ENCODE measurements at regions not wholly inside any gene's neighbourhood (a gene's known extent, or its start where the extent isn't known, plus 50 kb on each side); places are given as distances from the start of the nearest gene placed in this dataset.

DNA sequence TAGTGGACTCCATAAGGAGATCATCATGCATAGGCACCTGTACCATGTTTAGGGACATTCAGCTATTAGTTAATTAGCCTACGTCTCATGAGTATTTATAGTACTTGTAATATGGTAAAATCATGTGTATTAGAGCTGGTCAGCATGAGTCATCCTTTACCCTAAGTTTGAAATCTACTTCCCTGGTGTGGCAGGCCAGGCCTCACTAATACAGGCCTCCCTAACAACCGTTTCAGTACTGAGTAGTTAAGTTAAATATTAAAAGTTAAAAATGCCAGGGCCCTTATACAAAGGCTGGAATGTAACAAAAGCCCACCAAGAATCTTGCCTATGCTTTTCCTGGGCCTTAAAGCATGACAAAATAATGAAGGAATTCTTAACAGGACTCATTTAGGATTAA is 356.3 kb upstream of the DPYD start:
- H3K9me3 Mint-ChIP-seq = no peaks in the 10 kb centered on the region
- no peaks in the 10 kb centered on the region for H3K36me3 ChIP-seq (ENCODE audit: insufficient read depth, low read length)
- no peak overlapping the region for H3K4me3 ChIP-seq (ENCODE audit: low read length)
- no peak for ATAC-seq (ENCODE audit: poor library complexity)
- H3K9me3 ChIP-seq (ENCODE audit: control insufficient read depth in 1 of 2, insufficient read depth in 1 of 2, low read length in 2 of 2) = no peaks in the 10 kb centered on the region
- H3K27ac ChIP-seq (ENCODE audit: low read depth in 1 of 2, low read length in 2 of 2) = no peak overlapping the region
- H3K4me3 Mint-ChIP-seq = no peak overlapping the region
- no peaks in the 10 kb centered on the region for H3K4me1 Mint-ChIP-seq (ENCODE audit: low read depth)
- no peak overlapping the region for H3K27ac Mint-ChIP-seq
- POLR2A ChIA-PET = no interaction called here
- H3K4me1 ChIP-seq (ENCODE audit: insufficient read depth, low read length) = no peaks in the 10 kb centered on the region
- no peaks in the 10 kb centered on the region for H3K27me3 Mint-ChIP-seq
- intact Hi-C loops (cut with DNase I, micrococcal nuclease) = no loop called here
- TF ChIP-seq, protein P1, sequence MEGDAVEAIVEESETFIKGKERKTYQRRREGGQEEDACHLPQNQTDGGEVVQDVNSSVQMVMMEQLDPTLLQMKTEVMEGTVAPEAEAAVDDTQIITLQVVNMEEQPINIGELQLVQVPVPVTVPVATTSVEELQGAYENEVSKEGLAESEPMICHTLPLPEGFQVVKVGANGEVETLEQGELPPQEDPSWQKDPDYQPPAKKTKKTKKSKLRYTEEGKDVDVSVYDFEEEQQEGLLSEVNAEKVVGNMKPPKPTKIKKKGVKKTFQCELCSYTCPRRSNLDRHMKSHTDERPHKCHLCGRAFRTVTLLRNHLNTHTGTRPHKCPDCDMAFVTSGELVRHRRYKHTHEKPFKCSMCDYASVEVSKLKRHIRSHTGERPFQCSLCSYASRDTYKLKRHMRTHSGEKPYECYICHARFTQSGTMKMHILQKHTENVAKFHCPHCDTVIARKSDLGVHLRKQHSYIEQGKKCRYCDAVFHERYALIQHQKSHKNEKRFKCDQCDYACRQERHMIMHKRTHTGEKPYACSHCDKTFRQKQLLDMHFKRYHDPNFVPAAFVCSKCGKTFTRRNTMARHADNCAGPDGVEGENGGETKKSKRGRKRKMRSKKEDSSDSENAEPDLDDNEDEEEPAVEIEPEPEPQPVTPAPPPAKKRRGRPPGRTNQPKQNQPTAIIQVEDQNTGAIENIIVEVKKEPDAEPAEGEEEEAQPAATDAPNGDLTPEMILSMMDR (IDR thresholded peaks at IDR 0.05) = no peak
- CTCF ChIA-PET = no interaction called here
- no peak for DNase-seq
- H3K27me3 ChIP-seq (ENCODE audit: control insufficient read depth in 1 of 2, insufficient read depth in 2 of 2, low read length in 2 of 2) = no peaks in the 10 kb centered on the region
- H3K36me3 Mint-ChIP-seq (ENCODE audit: low read depth) = no peaks in the 10 kb centered on the region

DNA sequence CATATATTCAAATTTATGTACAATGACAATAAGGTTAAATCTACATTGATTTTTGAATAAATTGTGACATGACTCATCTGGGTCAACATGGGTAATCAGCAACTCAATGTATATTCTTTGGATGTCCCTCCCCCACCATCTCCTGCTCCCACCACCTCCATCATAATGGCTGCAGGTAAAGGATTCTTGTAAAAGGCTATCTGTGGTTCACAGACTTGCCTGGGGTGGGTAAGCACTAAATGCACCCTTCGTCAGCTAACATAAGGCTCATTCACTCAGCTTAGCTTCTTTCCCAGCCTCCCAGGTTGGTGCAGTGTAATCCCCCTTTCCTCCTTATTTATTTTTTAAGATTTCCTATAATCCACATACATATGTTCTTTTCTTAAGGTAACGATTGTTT is 355.7 kb upstream of the DPYD start:
- no peaks in the 10 kb centered on the region for H3K36me3 Mint-ChIP-seq (ENCODE audit: low read depth)
- Histone ChIP-seq H3K36me3 (ENCODE audit: insufficient read depth, low read length) (no peaks in the 10 kb centered on the region), H3K9me3 (ENCODE audit: control insufficient read depth in 1 of 2, insufficient read depth in 1 of 2, low read length in 2 of 2) (no peaks in the 10 kb centered on the region), H3K27me3 (ENCODE audit: control insufficient read depth in 1 of 2, insufficient read depth in 2 of 2, low read length in 2 of 2) (peaks cover 0 to 1% of the 10 kb centered on the region in 2 experiments), H3K27ac (ENCODE audit: low read depth in 1 of 2, low read length in 2 of 2) (no peak overlapping the region), H3K4me3 (ENCODE audit: low read length) (no peak overlapping the region), H3K4me1 (ENCODE audit: insufficient read depth, low read length) (no peaks in the 10 kb centered on the region)
- DNase-seq (no peak), ATAC-seq (ENCODE audit: poor library complexity) (no peak)
- no peak overlapping the region for H3K4me3 Mint-ChIP-seq
- no peak overlapping the region for H3K27ac Mint-ChIP-seq
- TF ChIP-seq, protein P1 (IDR thresholded peaks at IDR 0.05) = no peak
- ChIA-PET CTCF (no interaction called here), POLR2A (interaction anchor here (0.7 kb wide), 1 partner anchor 805 kb away, joined by 3 read pairs; no protein-coding TSS in a partner anchor)
- H3K27me3 Mint-ChIP-seq = no peaks in the 10 kb centered on the region
- intact Hi-C loops (cut with DNase I, micrococcal nuclease) = no loop called here
- H3K9me3 Mint-ChIP-seq = no peaks in the 10 kb centered on the region
- no peaks in the 10 kb centered on the region for H3K4me1 Mint-ChIP-seq (ENCODE audit: low read depth)

DNA sequence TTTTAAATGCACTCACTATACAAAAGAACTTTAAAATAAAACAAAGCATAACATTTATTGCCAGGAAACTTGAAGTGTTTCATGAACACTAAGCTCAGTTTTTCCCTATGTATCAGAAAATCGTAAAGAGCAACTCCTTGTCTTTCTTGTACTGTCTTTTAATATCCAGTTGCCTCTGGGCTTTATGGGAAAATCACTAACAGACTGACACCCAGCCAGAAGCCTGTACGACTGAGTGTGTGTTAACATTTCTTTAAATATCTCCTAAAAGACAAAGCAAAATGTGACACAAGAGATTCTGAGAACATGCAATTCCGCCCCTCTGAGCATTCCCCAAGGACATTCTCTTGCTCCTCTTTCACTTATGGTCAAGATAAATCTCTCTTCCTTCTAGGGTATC is 347.5 kb upstream of the DPYD start:
- no peaks in the 10 kb centered on the region for H3K36me3 ChIP-seq (ENCODE audit: insufficient read depth, low read length)
- H3K27ac Mint-ChIP-seq = no peak overlapping the region
- no peak overlapping the region for H3K27ac ChIP-seq (ENCODE audit: low read depth in 1 of 2, low read length in 2 of 2)
- no peaks in the 10 kb centered on the region for H3K9me3 ChIP-seq (ENCODE audit: control insufficient read depth in 1 of 2, insufficient read depth in 1 of 2, low read length in 2 of 2)
- no peaks in the 10 kb centered on the region for H3K4me1 Mint-ChIP-seq (ENCODE audit: low read depth)
- no peak for ATAC-seq (ENCODE audit: poor library complexity)
- no peaks in the 10 kb centered on the region for H3K9me3 Mint-ChIP-seq
- intact Hi-C loops (cut with DNase I, micrococcal nuclease) = no loop called here
- H3K27me3 ChIP-seq (ENCODE audit: control insufficient read depth in 1 of 2, insufficient read depth in 2 of 2, low read length in 2 of 2) = peaks cover 0 to 2% of the 10 kb centered on the region in 2 experiments
- H3K4me3 Mint-ChIP-seq = no peak overlapping the region
- no peaks in the 10 kb centered on the region for H3K27me3 Mint-ChIP-seq
- no peak for DNase-seq
- H3K4me3 ChIP-seq (ENCODE audit: low read length) = no peak overlapping the region
- no peaks in the 10 kb centered on the region for H3K36me3 Mint-ChIP-seq (ENCODE audit: low read depth)
- no peaks in the 10 kb centered on the region for H3K4me1 ChIP-seq (ENCODE audit: insufficient read depth, low read length)
- TF ChIP-seq, protein P1 (IDR thresholded peaks at IDR 0.05) = no peak
- ChIA-PET POLR2A (no interaction called here), CTCF (no interaction called here)

Data from CD4-positive, alpha-beta T cell (primary cell).